ENCODE measurements at regions not wholly inside any gene's neighbourhood (a gene's known extent, or its start where the extent isn't known, plus 50 kb on each side); places are given as distances from the start of the nearest gene placed in this dataset.

DNA sequence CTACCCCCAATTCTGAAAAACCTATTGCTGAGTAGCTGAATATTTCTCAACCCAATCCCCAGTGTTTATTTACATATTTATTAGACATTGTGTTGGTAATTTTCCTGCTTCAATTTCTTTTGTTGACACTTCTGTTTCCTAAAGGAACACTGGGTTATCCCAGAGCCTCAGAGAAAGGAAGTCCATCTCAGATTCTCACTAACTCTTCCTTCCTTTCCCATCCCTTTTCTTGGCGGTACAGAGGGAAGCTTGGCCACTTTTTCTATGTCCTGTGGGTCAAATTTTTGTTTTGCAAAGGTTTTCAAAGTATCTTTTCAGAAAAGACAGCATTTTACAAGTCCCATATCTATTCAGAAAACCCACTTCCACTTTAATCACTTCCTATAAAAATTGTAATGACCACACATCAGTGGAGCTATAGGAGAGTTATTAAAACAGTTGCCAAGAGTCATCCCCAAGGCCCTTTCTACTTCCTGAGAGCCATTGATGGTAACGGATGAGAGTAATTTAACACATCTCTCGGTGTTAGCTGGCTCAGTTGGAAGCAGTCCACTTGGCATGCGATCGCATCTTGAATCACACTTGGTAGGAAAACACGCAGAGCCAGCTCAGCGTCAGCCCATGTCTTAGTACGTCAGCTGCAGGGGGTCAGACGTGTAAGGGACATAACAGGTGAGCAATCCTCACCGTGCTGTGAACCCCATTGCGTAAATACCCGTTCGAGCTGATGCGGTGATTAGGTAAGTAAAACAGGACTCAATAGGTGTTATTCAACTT is 231.1 kb upstream of the ADARB2 start:
- TF ChIP-seq RCOR1 (IDR thresholded peaks at IDR 0.05; ENCODE audit: insufficient replicate concordance, low read length) (no peak), MXI1 (IDR thresholded peaks at IDR 0.05; ENCODE audit: borderline replicate concordance, low read depth, low read length) (no peak), ELK1 (IDR thresholded peaks at IDR 0.05; ENCODE audit: borderline replicate concordance, low read depth, low read length) (no peak), POLR2A (IDR thresholded peaks at IDR 0.05; ENCODE audit: low read depth, low read length) (no peak), CTCF (conservative IDR thresholded peaks at IDR 0.05; ENCODE audit: low read depth, low read length) (no peak), MAFK (IDR thresholded peaks at IDR 0.05; ENCODE audit: low read depth, low read length) (no peak), CHD1 (IDR thresholded peaks at IDR 0.05; ENCODE audit: low read depth, low read length) (no peak)
- TF ChIP-seq, protein P1, sequence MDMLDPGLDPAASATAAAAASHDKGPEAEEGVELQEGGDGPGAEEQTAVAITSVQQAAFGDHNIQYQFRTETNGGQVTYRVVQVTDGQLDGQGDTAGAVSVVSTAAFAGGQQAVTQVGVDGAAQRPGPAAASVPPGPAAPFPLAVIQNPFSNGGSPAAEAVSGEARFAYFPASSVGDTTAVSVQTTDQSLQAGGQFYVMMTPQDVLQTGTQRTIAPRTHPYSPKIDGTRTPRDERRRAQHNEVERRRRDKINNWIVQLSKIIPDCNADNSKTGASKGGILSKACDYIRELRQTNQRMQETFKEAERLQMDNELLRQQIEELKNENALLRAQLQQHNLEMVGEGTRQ (IDR thresholded peaks at IDR 0.05; ENCODE audit: low read depth, low read length), result no peak
